Chondrocyte (in vitro differentiated cells): ENCODE measurements at regions not wholly inside any gene's neighbourhood (a gene's known extent, or its start where the extent isn't known, plus 50 kb on each side); places are given as distances from the start of the nearest gene placed in this dataset.

Experiments used
- DNase-seq: peaks from one replicate; pipeline ENCODE4 v3.0.0; 2021; ENCODE audit warnings: mixed read lengths, low spot score
- H3K27ac Mint-ChIP-seq: one replicate; pipeline ENCODE4 v1.8.0; 2021; ENCODE audit warnings: mild to moderate bottlenecking, moderate library complexity, mixed read lengths; ENCODE audit not compliant: unreplicated experiment
- H3K27me3 Mint-ChIP-seq: 2 replicates; pipeline ENCODE4 v1.8.0; 2021; ENCODE audit warnings: low read depth, mixed read lengths
- H3K36me3 Mint-ChIP-seq: 2 replicates; pipeline ENCODE4 v1.8.0; 2021; ENCODE audit warnings: low read depth, mixed read lengths
- H3K4me1 Mint-ChIP-seq: 2 replicates; pipeline ENCODE4 v1.8.0; 2021; ENCODE audit warnings: low read depth, mild to moderate bottlenecking, mixed read lengths
- H3K4me3 Mint-ChIP-seq: one replicate; pipeline ENCODE4 v1.8.0; 2021; ENCODE audit warnings: mild to moderate bottlenecking, moderate library complexity, mixed read lengths; ENCODE audit not compliant: unreplicated experiment
- H3K9me3 Mint-ChIP-seq: 2 replicates; pipeline ENCODE4 v1.8.0; 2021; ENCODE audit warnings: low read depth, mixed read lengths
- CTCF ChIP-seq: fragments of 200-600 bp; sonication (generic); IDR thresholded peaks from 2 replicates; pipeline ENCODE4 v1.5.0; 2021; ENCODE audit warnings: antibody characterized with exemption, mild to moderate bottlenecking, moderate library complexity

DNA sequence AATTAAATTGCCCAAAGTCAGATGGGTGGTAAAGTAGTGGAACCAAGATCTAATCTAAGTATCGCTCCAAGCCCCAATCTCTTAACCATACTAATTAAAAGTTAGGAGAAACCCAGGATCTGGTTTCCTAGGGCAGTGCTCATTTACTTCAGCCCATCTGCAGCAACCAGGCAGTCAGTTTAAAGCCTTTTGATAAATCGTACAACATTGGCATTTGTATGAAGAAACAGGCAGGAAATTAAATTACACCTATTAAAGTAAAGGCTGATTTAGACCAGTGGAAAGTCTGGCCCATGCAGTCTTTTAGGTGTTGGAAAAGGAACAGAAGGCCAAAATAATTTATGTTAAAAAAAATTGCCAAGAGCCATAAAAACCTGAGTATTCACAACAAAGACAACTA, 594.4 kb upstream of the UBE2E2 start:
- Mint-ChIP-seq H3K4me3 (no peak overlapping the region), H3K27ac (no peak overlapping the region), H3K27me3 (peaks cover 9% of the 10 kb centered on the region), H3K36me3 (no peaks in the 10 kb centered on the region), H3K9me3 (no peaks in the 10 kb centered on the region), H3K4me1 (no peaks in the 10 kb centered on the region)
- TF ChIP-seq CTCF = no peak
- no peak for DNase-seq

- Mint-ChIP-seq H3K9me3 (no peaks in the 10 kb centered on the region), H3K4me1 (no peaks in the 10 kb centered on the region), H3K36me3 (no peaks in the 10 kb centered on the region), H3K27ac (no peak overlapping the region), H3K4me3 (no peak overlapping the region), H3K27me3 (peaks cover 9% of the 10 kb centered on the region)
- no peak for DNase-seq
- TF ChIP-seq CTCF = no peak
Observed at GRCh38 chr3:22609139-22609538, 594.0 kb upstream of the UBE2E2 start.

- H3K4me1 Mint-ChIP-seq = no peaks in the 10 kb centered on the region
- peaks cover 20% of the 10 kb centered on the region for H3K27me3 Mint-ChIP-seq
- no peak overlapping the region for H3K27ac Mint-ChIP-seq
- no peaks in the 10 kb centered on the region for H3K9me3 Mint-ChIP-seq
- no peak overlapping the region for H3K4me3 Mint-ChIP-seq
- DNase-seq = no peak
- no peak for TF ChIP-seq CTCF
- H3K36me3 Mint-ChIP-seq = no peaks in the 10 kb centered on the region
Observed at GRCh38 chr3:22612927-22613326, 590.2 kb upstream of the UBE2E2 start.

DNA sequence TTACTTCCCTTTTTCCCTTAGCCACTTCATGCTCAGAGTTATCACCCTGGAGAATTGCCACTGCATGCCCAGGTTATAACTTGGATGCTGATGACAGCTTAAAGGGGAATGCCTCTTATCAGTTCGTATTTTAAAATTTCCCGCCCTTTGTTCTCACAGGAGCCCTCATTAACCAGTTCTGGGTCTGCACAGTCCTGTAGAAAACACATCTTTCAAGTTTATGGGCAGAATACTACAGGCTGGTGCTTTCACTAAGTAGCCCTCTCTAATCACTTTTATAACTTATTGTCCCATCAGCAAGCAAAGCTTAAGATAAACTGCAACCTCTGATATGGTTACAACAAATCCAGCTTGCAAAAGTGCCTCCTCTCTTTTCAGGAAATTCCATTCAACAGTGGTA, 587.3 kb upstream of the UBE2E2 start:
- no peak for DNase-seq

GRCh38 chr3:22617372-22617771, 585.8 kb upstream of the UBE2E2 start:
- TF ChIP-seq CTCF = no peak
- H3K4me1 Mint-ChIP-seq = no peaks in the 10 kb centered on the region
- H3K27me3 Mint-ChIP-seq = peaks cover 25% of the 10 kb centered on the region
- no peak for DNase-seq
- no peak overlapping the region for H3K27ac Mint-ChIP-seq
- H3K9me3 Mint-ChIP-seq = no peaks in the 10 kb centered on the region
- no peak overlapping the region for H3K4me3 Mint-ChIP-seq
- H3K36me3 Mint-ChIP-seq = no peaks in the 10 kb centered on the region

More for the DNA sequence above, 587.3 kb upstream of the UBE2E2 start:
- Mint-ChIP-seq H3K4me3 (no peak overlapping the region), H3K36me3 (no peaks in the 10 kb centered on the region), H3K9me3 (no peaks in the 10 kb centered on the region), H3K4me1 (no peaks in the 10 kb centered on the region), H3K27ac (no peak overlapping the region), H3K27me3 (peaks cover 24% of the 10 kb centered on the region)
- no peak for TF ChIP-seq CTCF
